H7 (cell line): ENCODE measurements at regions not wholly inside any gene's neighbourhood (a gene's known extent, or its start where the extent isn't known, plus 50 kb on each side); places are given as distances from the start of the nearest gene placed in this dataset.
"Not testable (repeated sequence)": the region's sequence is repeated elsewhere in the genome, so short reads cannot be mapped to it uniquely, and the experiment has no call there.

Experiments used
- DNase-seq: peaks from one replicate; pipeline ENCODE4 v3.0.0; 2012
- H3K27me3 ChIP-seq: 2 replicates; pipeline ENCODE4 v1.6.0; 2011; ENCODE audit warnings: mild to moderate bottlenecking, low read length; ENCODE audit not compliant: control insufficient read depth, insufficient read depth
- H3K36me3 ChIP-seq: replicated peaks from 2 replicates; pipeline ENCODE4 v1.5.1; 2011; ENCODE audit warnings: low read length; ENCODE audit not compliant: control insufficient read depth, insufficient read depth
- H3K4me3 ChIP-seq: 2 replicates; pipeline ENCODE4 v1.5.1; 2011; ENCODE audit warnings: low read depth, mild to moderate bottlenecking, control low read depth, low read length, moderate library complexity; ENCODE audit not compliant: insufficient read depth

DNA sequence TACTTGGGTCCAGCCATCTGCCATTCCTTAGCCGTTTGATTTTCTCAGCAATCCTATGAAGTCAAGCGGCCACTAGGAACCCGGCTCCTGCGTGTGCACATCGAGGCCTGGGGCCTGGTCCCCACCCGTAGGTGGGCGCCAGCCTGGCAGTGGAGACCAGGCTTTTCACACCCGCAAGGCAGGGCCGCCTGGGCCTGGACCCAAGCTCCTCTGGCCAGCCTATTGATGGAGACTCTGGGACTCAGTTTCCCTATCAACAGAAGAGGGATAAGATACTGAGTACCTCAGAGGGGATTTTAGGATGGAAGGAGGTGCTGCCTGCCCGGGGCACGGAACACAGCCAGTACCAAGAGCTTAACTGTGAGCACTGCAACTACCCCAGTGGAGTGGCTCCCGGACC lies 104.3 kb upstream of the C14orf180 start:
- no peak for DNase-seq
- H3K27me3 ChIP-seq: no peaks in the 10 kb centered on the region
- no peaks in the 10 kb centered on the region for H3K36me3 ChIP-seq
- no peak overlapping the region for H3K4me3 ChIP-seq

DNA sequence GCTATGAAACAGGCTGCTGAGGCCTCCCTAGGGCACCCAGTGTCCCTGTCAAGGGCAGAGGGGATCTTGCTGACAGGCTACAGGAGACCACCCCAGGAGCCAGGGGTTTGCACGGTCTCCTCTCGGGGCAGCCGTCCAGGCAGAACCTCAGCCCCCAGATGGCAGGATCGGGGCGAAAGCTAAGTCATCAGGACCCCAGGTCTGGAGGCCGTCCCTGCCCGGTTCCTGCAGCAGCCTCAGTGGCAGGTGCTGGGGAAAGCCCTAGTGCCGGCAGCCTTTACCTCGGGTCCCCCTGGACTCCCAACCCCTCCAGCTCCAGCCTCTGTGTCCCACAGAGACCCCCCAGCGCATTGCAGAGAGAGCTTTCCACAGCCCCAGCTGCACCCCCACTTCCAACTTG lies 103.8 kb upstream of the C14orf180 start:
- Histone ChIP-seq H3K36me3 (no peaks in the 10 kb centered on the region), H3K4me3 (no peak overlapping the region), H3K27me3 (no peaks in the 10 kb centered on the region)
- DNase-seq: no peak

DNA sequence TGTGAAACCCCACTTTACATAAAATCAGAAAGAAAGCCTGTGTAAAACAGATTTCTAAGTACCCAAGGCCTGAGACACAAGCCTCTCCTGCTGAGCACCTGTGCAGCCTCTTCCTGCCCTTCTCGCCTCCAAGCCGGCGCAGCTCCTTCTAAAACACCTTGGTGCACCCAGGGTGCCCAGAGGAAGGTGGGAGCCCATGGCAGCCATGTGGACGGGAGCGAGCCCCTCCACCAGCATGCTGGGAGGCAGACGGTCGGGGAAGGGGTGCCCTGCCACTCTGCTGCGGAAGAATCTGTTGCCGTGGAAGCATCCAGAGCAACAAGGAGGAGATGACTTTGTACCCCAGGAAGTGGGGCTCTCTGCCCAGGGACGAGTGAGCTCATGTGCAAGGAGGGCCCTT lies 103.1 kb upstream of the C14orf180 start:
- no peak overlapping the region for H3K4me3 ChIP-seq
- no peaks in the 10 kb centered on the region for H3K27me3 ChIP-seq
- no peaks in the 10 kb centered on the region for H3K36me3 ChIP-seq
- no peak for DNase-seq

DNA sequence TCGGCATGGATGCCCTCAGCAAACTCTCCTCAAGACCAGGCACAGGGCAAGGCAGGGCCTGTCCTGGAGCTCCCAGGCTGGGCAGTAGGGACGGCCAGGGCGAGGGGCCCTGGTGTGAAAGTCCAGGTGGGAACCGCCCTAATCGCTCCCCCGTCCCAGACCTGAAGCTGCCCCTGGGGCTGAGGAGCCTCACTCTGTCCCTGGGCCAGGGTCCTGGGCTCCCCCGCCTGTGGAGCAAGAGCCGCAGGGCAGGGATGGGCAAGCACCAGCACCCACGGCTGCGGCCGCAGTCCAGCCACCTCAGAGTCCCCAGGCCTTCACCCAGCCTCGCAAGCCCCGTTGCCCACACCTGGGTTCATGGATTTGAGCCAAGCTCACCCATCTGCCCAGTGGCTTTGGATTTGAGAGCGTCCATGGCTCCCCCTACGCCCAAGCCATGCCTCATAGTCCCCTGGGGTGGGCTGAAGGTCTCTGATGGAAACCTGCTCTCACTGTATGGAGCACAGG lies 102.4 kb upstream of the C14orf180 start:
- H3K36me3 ChIP-seq: no peaks in the 10 kb centered on the region
- H3K4me3 ChIP-seq: no peak overlapping the region
- DNase-seq: no peak
- no peaks in the 10 kb centered on the region for H3K27me3 ChIP-seq

DNA sequence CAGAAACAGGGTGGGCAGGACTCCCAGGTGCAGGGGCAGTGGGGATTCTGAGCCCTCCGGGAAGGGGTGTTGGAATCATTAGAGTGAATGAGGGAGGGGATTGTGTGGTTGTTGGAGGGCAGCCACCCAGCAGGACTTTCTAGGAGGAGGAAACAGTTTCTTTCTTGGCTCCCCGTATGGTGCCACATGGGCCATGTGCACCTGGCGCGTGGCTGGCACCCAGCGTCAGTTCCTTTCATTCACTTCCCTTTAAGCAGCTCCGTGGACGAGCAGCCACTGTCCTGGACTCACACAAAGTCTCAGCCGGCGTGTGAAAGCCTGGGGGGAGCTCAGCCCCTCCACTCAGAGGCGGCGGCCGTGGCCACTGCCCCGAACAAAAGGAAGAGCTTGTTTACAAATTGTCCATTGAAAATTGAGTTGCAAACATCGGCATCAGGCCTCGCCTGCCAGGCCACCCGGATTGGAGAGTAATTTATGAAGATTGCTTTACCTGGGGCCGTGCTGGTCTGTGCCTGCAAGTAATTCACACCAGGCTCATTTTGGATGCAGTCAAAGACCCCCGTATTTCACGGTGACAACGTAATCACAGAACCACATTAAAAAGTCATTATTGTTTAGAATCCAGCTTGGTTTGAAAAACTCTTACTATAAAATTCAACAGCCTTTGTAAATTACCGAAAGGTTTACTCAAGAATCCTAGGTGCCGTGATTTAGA lies 101.7 kb upstream of the C14orf180 start:
- Histone ChIP-seq H3K4me3 (no peak overlapping the region), H3K27me3 (no peaks in the 10 kb centered on the region), H3K36me3 (no peaks in the 10 kb centered on the region)
- no peak for DNase-seq

DNA sequence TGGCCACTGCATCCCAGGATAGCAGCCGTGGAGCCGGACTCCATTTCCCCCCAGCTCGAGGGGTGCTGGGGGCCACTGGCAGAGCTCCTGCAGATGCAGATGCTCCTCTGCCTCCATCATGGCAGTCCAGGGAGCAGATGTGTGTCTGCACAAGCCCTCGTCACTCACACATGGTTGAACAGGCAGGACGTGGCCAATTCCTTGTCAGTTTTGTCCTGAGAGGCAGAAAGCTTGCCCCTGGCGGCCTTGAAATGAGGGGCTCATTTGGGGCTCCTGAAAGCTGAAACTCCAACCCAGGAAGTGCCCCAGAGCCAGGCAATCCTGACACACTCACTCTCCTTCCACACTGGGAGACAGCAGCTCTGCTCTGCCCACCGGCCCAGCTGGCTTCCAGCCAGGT lies 100.9 kb upstream of the C14orf180 start:
- no peak for DNase-seq
- no peaks in the 10 kb centered on the region for H3K36me3 ChIP-seq
- no peaks in the 10 kb centered on the region for H3K27me3 ChIP-seq
- no peak overlapping the region for H3K4me3 ChIP-seq

DNA sequence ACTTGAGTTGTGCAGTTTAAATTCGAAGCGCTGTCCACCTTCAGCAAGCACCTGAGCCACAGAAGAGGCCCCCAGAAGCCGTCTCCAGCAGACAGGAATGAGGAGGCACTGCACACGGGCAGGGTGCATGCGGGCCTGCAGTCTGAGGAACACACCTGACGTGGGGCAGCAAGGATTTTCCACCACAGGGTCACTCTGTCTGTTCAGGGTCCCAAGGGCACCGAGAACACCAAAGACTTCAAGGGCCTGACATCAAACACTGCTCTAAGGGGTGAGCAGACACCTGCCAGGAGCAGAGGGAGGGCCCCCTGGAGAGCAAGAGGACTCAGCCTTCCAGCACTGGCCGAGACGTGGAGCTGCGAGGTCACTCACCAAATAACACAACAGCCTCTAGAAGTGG lies 99.7 kb upstream of the C14orf180 start:
- Histone ChIP-seq H3K4me3 (no peak overlapping the region), H3K27me3 (no peaks in the 10 kb centered on the region), H3K36me3 (no peaks in the 10 kb centered on the region)
- DNase-seq: no peak

DNA sequence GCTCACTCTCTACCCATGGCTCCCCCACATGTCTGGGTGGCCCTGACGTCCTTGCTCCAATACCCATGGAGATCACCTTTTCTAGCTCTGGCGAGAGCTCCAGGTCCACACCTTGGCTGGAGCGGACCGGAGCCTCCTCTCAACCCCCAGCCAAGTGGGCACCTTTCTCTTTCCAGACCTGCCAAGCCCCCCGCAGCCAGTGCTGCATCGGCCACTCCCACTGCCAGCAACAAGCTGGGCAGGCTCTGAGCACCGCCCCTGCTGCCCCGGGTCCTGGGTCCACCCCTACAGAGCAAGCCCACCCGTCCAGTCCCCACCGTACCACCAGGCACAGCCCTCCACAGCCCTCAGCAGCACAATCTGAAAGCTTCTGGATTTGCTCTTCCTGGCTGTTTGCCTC lies 98.2 kb upstream of the C14orf180 start:
- Histone ChIP-seq H3K4me3 (no peak overlapping the region), H3K27me3 (no peaks in the 10 kb centered on the region), H3K36me3 (no peaks in the 10 kb centered on the region)
- peak; percentile 13 for DNase-seq

DNA sequence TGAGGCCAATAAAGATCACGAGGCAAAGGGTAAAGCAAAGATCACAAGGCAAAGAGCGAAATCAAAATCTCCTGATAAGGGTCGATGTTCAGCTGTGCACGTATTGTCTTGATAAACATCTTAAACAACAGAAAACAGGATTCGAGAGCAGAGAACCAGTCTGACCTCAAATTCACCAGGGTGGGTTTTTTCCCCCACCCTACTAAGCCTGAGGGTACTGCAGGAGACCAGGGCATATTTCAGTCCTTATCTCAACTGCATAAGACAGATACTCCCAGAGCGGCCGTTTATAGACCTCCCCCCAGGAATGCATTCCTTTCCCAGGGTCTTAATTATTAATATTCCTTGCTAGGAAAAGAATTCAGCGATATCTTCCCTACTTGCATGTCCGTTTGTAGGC lies 97.5 kb upstream of the C14orf180 start:
- DNase-seq, H3K36me3 ChIP-seq: not testable (repeated sequence)

DNA sequence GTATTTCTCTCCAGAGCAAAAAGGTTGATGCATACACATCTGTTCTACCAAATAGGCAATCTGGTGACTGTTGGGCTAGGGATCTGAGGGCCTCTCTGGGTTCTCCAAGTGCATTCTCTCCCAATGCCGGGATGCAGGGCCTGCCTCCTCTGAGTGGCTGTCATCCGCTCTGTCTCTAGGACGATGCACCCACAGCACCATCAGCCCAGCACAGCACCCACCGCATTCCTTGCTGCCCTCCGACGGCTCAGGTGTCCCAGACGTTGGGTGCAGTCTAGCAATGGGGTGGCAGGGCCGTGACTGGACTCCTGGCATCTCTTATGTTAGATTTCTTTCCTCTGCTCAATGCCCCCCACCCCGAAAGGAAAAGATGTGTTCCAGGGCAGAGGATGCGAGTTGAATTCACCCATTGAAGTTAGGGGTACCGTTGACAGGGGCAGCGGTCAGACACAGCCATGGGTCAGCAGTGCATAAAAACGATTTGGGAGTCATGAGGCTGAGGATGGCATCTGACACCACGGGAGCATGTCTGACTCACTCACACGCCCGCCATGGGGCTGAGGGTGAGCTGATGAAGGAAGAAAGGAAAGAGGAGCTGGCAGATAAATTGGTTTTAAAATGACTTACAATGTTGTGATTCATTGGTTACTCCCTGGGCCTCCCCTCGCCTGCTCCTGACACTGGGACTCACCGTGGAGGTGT lies 93.2 kb upstream of the C14orf180 start:
- no peaks in the 10 kb centered on the region for H3K36me3 ChIP-seq
- no peaks in the 10 kb centered on the region for H3K27me3 ChIP-seq
- H3K4me3 ChIP-seq: no peak overlapping the region

More for the DNA sequence above, 97.5 kb upstream of the C14orf180 start:
- not testable (repeated sequence) for H3K27me3 ChIP-seq, H3K4me3 ChIP-seq

DNA sequence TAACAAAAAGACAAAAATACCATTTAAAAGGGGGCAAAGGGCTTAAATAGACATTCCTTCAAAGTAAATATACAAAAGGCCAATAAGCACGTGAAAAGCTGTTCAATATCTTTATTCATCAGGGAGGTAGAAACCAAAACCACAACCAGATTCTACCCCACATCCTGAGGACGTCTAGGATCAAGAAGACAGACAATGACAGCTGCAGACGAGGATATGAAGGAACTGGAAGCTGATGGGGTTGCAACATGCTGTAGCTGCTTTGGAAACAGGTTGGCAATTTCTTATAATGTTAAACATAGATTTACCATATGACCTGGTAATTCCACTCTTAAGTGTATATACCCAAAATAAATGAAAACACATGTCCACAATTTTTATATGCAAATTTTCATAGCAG lies 85.1 kb upstream of the C14orf180 start:
- Histone ChIP-seq H3K27me3 (no peaks in the 10 kb centered on the region), H3K36me3 (no peaks in the 10 kb centered on the region), H3K4me3 (no peak overlapping the region)
- DNase-seq: no peak

More for the DNA sequence above, 93.2 kb upstream of the C14orf180 start:
- peak; percentile 8 for DNase-seq

DNA sequence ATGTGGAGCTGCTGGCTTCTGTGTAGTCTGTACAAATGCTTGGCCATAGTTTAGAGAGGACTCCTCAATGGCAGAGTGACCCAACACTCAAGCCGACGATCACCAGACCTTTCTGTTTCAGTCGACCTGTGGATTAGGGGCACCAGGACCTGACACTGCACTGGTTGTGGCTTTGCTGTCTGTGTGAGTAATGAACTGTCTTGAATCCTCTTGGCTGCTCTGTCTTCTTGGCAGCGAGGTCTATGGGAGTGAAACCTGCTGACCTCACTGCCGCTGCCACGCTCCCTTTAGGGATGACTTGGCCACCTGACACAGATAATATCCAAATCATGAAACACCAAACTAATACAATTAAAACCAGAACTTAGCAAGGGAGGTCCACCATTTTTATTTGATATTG lies 83.5 kb upstream of the C14orf180 start:
- Histone ChIP-seq H3K36me3 (no peaks in the 10 kb centered on the region), H3K27me3 (no peaks in the 10 kb centered on the region), H3K4me3 (no peak overlapping the region)
- DNase-seq: no peak

DNA sequence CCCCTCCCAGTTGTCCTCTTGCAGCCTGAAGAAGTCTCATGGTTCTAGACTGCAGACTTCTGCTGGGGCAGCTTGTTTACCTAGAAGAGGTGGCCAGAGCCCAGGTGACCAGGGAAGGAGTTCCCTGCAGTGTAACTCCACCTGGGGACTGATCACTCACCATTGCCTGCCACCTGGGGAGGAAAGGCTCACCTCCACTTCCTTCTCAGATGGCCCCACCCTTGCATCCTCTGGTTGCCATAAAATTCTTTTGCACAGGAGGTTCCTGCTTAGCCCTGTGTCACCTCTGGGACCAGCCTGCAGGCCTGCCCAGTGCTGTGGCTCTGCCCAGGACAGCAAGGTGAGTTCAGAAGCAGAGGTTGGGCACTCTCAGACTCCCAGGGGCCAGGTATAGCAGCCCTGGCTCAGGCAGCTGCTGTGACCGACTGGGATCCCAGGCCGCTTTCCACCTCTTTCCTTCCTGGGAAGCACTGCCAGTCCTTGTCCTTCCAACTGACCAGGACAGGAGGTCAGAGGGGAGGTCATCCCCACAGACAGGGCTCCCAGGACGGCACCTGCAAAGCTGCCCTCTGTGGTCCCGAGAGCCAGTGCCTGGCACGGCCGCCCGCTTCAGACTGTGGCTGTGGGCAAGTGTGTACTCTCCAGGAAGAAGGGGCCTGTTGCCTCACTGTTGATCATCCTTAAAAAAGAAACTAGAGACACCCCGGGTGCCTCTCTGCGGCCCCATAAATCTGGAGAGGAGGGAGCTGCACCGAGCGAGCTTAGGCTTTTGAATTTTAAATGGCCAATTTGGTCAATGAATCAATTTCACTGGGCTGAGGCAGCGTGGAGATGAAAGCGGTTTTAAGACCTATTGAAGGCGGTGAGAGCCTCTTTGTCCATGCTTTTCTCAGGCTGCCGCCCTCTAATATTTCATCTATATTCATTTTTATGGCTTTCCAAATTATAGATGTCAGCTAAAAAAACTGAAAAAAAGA lies 79.5 kb upstream of the C14orf180 start:
- Histone ChIP-seq H3K4me3 (no peak overlapping the region), H3K27me3 (no peaks in the 10 kb centered on the region), H3K36me3 (no peaks in the 10 kb centered on the region)
- DNase-seq: peak; percentile 19

DNA sequence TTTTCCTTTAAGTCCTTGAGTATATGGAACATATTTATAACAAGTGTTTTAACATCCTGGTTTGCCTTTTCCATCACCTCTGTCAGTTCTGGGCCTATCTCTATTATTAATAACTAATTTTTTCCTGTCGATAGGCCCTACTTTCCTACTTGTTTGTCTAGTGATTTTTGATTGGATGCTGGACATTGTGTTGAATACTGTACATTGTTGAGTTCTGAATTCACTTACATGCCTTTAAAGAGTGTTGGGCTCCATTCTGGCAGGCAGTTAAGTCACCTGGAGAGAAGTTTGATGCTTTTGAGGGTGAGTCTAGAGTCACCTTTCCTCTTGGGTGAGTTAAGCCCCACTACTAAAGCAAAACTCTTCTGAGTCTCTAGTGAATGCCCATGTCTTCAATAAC lies 77.5 kb upstream of the C14orf180 start:
- no peaks in the 10 kb centered on the region for H3K27me3 ChIP-seq
- no peak for DNase-seq
- H3K36me3 ChIP-seq: no peaks in the 10 kb centered on the region
- no peak overlapping the region for H3K4me3 ChIP-seq
